ENCODE measurements at regions not wholly inside any gene's neighbourhood (a gene's known extent, or its start where the extent isn't known, plus 50 kb on each side); places are given as distances from the start of the nearest gene placed in this dataset.
A peak's percentile ranks its signal among the peaks of the same experiment; 100 is the strongest.

DNA sequence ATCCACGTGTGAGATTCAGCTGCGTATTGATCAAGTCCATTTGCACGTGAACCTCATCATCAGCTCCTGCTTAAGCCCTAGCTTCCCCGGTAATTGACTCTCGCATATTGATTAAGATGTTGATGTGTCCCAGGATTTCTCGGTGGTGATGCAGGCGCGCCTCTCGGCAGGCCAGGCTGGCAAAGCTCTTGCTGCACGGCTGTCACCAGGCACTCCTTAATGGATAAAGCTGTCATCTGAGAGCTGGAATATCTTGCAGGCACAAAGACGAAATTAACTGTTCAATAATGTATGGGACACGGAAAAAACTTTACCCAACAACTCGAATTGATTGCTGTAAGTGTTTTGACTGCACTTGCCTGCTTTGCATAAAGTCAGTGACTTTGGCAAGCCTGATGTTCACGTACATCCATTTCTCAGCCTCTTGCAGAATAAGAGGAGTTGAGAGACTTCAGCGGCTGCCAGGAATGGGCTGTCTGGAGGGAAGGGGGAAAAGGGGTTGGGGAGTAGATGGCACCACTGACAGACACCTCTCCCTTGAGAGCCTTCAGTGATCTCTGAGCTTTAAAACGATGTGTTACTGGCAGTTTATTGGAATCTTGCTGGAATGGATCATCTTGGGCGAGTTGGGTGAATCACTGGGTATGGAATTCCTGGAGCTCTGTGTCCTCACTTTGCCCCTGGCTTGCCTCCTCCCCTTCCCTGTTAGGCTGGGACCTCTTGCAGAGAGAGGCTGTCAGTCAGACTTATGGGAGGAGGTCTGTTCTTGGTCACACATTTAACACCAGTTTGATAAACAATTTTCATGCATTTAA, 650.3 kb downstream of the CCDC171 start:
- DNase-seq (ENCODE audit: low read depth), result peak; percentile 96

DNA sequence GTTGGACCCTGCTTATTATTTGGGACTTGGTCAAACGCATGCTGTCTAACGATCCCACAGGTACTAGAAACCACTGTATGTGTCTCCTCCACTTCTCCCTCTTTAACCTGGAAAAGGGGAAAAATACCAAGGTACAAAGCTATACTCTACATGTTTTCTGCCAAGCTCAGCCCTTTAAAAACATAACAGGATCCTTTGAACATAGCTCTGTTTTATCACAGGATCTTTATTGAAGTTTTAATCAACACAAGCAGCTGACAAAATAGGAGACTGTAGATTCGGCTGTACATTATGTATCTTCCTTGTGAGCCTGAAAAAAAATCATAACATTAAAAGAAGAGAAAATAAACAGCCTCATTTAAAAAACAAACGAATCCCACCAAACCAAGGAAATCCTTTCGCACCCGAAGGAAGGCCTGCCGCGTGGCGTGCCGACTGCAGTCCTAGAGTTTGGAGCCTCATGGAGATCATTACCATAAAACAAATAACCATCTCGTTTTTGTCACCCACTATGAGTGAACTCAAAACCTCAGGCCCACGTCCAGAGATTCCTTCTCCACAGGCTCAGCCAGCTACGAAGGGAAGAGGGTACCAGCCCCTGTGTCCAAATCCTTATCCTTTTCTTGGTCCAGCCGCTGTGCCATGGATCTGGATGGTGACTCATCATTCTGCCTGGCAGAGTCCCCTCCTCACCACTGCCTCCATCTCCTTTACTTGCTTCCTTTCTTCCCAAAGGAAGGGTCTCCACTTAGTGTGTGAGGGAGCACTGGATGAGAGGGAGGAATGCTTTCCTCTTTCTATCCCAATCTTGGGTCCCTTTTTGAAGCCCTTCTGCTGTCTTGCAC, 651.1 kb downstream of the CCDC171 start:
- DNase-seq (ENCODE audit: low read depth), result no peak

DNA sequence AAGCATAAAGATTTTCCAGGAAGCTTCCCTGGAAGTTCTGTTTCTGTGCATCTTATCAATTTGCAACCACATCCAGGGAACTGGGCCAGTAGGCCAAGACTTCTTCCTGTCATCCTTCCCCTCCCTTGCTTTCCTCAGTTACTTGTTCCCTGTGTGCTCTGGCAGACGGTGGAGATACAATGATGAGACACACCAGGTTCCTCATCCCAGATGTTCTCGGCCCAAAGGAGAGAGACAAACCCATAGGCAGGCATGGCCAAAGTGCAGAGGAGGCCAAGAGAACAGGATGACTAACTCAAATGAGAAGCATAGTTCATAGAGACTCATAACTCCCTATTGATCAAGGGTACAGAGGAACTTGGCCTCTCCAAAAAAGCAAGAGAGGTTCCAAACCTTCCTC, 652.6 kb downstream of the CCDC171 start:
- DNase-seq (ENCODE audit: low read depth), result no peak

DNA sequence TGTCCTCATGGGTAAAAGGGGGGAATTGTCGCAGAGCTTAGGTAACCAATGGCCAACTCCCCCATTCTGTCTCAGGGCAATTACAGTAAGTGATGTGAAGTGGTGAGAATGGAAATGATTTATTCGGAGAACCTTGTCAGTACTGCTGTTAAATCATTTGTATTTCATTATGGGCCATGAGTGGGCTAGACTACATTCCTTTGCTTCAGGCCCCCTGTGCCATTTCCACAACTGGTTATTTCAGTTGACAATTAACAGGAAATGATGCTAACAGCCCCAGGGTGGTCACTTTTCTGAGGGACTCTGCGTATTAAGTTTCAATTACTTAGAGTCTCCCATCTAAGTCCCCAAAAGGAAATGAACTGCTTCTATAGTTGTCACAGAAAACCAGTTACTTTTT, 653.7 kb downstream of the CCDC171 start:
- no peak for DNase-seq (ENCODE audit: low read depth)

DNA sequence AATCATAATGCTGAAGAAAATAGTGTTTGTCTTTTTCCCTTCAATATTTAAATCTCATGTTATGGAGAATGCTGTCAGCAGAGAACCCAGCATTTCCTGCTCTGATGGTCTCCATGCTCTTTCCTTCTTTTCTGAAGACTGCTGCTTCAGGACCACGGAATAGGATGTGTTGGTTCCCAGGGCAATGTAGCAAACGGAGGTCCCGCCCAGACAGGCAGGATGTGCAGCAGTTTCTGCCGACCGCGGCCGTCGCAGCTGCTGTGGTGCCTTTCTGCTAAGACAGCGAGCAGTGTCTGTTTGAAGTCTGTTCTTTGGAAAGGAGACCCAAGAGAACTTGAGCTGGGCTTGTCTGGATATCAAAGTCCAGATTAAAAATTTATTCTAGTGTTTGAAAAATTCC, 654.3 kb downstream of the CCDC171 start:
- DNase-seq (ENCODE audit: low read depth), result peak; percentile 65

DNA sequence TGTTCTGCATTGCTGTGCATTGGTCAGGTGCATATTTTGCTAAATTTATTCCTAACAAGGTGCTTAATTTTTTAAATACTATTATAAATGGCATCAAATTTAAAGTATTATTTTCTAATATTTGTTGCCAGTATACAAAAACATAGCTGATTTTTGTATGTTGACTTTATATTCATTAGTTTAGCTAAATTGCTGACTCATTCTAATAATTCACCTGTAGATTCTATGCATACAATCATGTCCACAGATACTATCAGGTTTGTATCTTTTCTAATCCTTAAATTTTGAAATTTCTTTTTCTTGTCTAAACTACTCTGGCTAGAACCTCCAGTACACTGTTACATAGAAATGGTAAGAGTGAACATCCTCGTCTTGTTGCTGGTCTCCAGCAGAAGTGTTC, 657.6 kb downstream of the CCDC171 start:
- no peak for DNase-seq (ENCODE audit: low read depth)

DNA sequence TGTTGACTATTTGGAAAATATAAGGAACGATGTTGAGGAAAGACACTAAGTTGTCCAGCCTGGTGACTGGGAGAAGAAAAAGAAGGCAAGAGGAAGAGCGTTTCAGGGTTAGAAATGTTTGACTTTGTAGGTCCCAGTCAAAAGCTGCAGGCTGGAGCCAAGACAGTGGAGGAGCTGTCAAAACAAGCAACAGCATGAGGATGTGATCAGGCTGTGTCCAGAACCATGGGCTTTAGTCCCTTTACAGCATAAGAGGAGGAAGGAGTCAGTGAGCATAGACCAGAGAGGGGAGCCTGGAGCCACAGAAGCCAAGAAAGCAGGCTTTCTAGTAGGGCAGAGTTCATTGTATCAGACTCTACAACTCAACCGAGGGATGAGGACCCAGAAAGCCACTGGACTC, 658.5 kb downstream of the BNC2 start:
- DNase-seq (ENCODE audit: low read depth), result no peak

DNA sequence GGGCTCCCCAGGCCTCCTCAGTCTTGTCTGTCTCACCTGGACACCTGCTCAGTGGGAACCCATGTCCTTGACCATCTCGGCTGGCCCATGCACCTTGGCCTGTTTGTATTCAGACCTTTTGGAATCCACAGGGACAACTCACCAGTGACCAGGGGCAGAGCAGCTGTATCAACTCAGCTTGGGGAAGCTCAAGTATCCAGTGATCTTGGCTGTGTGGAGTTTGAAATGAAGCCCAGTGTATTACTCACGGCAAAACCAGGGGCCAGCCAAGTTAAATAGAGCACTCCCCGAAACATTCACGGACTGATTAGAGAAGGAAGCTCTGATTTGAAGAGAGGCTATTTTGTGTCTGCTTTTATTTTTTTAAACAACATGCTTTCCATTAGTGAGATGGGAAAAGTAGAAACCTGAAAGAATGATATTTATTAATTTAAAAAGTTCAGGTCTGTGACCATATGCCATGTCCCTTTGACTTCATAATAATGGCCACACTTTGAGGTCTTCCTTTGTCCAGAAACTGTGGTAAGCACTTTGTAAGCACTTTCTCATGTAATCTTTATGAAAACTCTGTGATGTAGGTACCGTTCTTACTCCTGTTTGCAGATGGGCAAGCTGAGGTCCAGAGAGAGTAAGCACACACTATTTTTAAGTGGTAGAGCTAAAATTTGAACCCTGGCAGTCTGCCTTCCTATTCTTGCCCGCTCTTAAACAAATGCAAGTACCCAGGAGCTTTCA, 656.5 kb downstream of the BNC2 start:
- DNase-seq (ENCODE audit: low read depth), result peak; percentile 88

DNA sequence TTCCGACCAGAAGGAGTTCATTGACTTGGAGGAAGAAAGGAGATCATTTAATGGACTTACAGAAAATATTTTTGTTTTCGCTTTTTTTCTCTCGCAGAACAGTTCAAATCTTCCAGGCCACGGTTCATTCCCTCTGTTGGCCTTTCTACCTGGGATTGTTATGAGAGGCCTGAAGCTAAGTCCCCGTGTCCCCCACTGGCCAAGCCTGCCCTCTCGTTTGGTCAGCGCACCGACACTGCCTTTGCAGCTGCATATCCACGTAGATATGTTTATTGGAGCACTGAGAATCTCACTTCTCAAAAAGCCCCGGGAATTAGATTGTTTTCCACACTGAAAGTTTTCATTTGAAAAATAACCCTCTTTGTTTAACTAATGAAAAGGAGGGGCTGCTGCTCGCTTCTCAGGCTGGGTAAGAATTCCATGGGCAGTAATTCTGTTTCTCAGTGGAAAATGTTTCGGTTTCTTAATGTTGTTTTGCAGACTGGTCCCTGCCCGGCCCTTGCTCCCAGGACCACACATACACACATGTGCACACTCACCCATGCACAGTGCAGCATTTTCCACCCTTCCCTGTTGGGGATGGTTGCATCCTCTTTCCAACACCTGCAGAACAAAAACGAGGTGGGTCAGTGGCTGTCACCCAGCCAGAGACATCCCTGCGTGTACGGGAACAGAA, 655.7 kb downstream of the BNC2 start:
- DNase-seq (ENCODE audit: low read depth), result no peak

DNA sequence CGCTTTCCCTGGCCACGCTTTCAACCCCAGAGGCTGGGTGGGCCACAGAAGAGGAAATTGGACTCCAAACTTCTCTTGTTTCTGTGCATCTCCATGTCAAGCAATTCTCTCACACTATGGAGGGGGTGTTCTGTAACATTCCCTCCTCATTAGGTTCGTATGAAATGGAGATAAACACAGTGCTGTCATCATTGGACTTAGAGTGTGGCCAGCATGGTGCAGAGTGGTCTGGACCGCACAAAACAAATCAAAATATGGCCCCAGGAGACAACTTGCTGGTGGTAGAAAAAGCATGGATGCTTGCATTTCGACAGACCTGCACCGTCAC, 655.2 kb downstream of the BNC2 start:
- DNase-seq (ENCODE audit: low read depth), result no peak

DNA sequence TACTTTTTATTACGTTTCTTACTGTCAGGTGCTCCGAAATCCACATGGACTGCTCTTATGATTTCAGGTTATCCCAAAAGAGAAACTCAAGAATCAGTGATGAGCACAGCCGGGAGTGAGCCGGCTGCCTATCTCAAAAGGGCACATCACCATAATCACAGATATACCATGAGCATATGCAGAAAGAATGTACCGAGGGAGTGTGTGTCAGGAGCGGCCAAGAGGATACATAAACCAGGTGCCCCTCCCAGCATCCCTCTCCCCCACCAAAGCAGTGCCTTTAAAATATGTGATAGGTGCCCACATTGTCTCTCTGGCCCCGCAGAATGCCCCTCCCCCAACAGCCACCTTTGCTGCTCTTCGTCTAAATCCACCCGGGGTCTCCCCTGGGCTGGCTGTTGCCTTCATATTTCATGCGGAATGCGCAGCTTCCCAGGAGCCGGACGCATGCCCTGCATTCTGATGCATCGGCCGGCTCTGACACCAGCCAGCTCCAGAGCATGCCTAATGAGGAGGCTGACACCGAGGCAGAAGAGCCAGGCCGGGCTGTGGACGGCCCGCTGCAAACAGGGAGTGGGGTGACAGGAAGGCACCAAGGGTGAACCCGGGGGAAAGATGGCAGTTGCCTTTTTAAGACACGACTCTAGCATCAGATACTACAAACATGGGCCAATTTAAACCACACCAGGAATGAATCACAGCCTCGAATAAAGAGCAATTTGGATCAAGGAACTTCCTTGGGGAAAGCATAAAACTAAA, 652.3 kb downstream of the BNC2 start:
- DNase-seq (ENCODE audit: low read depth), result peak; percentile 97

DNA sequence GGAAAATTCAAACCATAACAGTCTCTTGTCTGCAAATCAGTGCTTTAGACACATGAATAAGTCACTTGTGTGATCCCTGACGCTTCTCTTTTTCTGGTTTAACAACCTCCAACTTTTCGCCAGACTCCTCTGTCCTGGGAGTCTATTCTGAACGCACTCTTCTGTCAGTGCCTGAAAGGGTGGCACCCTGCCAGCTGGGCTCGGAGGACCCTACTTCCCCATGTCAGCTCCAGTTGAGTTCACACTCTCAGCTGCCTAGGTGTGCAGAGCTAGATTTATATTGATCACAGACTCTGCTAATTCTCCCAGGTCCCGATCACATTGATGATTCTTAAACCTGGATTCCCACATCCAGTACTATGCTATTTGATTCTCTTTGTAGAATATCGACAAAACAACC, 649.1 kb downstream of the BNC2 start:
- no peak for DNase-seq (ENCODE audit: low read depth)

DNA sequence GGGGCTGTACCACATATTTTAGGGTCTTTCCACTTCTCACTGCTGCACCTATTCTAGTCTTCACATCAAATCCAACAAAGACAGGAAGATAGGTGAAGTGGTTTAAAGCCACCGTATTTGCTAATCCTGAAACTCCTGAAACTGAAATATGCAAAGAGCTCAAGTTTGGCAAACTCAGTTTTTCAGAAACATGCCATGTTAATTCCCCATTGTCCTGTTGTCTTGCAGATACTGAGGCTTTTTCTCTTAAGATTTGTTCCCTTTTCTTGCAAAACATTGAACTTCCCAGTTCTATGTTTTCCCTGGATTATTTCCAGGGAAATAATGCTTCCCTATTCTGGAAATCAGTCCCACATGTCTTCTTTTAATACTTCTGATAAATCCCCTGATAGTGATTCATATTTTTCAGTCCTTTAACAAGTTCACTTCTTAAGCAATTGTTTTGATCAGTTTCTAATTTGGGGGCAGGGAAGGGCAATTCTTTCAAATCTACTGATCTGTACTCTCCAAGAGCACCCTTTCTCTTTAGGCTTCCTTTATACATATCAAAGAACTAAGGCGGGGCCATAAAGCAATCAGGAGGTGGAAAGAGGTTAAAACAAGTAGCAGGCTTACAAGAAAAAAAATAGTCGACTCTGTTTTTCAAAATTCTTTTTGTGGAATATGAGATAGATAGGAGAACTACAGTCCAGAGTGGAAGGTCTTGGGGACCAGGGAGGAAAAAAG, 648.5 kb downstream of the BNC2 start:
- DNase-seq (ENCODE audit: low read depth), result no peak

DNA sequence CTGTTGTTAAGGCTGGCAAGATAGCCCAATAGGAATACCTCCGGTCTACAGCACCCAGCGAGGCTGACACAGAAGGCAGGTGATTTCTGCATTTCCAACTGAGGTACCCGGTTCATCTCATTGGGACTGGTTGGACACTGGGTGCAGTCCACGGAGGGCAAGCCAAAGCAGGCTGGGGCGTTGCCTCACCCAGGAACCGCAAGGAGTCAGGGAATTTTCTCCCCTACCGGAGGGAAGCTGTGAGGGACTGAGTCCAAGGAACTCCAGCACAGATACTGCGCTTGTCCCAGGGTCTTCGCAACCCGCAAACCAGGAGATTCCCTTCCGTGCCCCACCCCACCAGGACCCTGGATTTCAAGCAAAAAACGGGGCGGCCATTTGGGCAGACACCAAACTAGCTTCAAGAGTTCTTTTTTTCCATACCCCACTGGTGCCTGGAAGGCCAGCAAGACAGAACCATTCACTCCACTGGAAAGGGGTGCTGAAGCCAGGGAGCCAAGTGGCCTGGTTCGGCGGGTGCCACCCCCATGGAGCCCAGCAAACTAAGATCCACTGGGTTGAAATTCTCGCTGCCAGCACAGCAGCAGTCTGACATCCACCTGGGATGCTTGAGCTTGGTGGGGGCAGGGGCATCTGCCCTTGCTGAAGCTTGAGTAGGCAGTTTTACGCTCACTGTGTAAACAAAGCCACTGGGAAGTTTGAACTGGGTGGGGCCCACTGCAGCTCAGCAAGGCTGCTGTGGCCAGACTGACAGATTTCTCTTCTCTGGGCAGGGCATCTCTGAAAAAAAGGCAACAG, 647.2 kb downstream of the BNC2 start:
- no peak for DNase-seq (ENCODE audit: low read depth)

DNA sequence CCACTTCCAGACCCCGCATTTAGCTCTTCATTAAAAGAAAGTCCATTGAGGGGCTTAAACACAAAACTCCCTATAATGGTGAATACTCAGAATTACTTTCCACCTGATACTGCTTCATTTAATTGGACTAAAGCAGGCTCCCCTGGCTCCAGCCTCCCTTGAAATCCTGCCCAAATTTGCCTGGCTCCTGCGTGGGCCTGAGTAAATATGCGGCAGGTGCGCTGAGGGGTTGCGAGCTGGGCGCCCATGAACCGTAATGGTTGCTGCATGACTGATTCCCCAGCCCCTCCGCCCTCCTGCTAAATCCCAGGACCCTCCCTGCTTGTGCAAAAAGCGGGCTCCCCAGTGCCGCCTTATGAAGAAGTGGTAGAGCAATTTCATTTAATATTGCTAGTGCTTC, 639.7 kb downstream of the BNC2 start:
- DNase-seq (ENCODE audit: low read depth), result no peak

DNA sequence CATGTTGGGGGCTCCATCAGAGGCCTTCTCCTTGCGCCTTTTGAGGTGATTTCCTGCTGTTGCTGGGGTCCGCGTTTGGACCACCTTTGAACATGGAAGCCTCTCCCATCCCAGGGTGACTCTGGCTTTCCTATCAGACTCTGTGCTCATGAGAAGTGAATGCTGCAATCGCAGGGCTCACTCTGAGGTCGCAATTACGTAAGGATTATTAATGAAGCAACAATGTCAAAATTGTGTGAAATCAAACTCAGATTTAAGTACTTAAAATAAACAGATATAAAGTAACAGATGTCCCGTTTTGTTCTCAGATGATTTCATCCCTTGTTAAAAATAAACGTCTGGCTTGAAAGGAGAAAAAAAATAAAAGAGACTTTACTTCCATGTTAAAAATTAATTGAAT, 634.2 kb downstream of the BNC2 start:
- peak; percentile 94 for DNase-seq (ENCODE audit: low read depth)

DNA sequence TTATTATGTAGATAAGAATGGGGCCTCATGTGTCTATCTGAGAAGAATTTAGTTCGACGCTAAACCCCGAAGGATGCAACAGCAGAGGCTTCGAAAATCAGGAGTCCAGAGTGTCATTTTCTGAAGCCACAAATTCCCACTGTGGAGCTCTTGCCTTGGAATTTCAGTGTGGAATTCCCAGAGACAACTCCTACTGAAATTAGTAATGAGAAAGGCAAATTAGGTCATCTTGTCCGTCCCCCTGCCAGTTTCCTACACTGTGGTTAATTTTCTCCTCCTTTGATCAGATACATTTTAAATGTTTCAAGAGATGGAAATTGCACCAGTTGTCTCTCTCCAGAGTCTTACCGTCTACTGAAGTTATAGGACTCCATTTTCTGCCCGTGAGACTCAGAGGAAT, 633.6 kb downstream of the BNC2 start:
- peak; percentile 71 for DNase-seq (ENCODE audit: low read depth)

DNA sequence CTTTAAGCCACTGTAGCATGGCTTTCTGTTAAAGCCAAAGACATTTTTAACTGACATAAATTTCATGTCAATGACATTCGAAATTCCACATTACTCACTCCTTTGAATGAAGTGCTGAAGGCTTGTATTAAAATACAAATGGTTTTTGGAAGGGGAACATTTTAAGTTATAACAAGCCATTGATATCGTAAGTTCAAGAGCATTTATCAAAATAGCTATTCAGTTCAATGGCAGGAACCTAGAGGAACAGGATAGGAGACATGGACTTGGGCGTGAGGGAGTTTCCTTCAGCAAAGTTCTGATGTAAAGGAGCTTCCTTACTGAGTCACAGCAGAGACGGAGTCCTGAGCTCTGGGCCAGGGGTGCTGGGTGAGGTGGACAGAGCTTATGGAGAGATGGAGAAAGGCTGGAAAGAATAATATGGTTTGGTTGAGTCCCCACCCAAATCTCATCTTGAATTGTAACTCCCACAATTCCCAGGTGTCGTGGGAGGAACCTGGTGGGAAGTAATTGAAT, 631.8 kb downstream of the BNC2 start:
- DNase-seq (ENCODE audit: low read depth), result no peak

DNA sequence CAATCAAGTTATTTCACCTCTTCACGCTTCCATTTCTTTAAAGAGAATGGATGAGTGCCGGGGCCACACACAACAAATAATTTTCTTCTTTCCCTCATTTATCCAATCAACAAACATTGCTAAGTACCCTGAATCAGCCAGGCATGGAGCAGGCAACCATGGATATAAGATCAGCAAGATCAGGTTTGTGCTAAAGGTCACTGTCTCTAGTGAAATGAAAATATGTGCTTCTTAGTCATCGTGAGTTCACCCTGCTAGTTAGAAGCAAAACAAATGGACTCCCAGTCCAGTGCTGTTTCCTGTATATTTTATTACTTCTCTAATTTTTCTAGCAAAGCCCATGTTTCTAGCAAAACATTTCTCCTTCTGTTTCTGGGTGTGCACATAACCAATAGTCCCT, 629.2 kb downstream of the BNC2 start:
- DNase-seq (ENCODE audit: low read depth), result peak; percentile 63

DNA sequence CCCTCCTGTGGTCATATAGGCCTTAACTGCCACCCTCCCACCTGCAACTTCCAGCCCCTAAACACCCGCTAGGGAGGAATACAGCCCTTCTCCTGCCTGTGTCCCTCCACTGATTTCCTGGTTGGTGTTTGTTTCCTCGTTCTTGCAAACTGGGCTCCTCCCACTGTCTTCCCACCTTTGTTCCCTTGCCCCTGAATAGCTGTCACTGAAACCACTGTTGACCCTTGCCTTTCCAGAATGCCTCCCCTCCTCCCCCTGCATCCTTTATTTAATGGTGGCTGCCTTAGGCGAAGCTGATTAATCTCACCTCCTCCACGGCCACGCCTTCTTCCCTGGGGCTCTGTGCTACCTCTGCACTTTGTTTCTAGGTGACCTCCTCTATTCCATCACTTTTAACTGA, 626.7 kb downstream of the BNC2 start:
- no peak for DNase-seq (ENCODE audit: low read depth)
